ENCODE measurements at regions not wholly inside any gene's neighbourhood (a gene's known extent, or its start where the extent isn't known, plus 50 kb on each side); places are given as distances from the start of the nearest gene placed in this dataset.

DNA sequence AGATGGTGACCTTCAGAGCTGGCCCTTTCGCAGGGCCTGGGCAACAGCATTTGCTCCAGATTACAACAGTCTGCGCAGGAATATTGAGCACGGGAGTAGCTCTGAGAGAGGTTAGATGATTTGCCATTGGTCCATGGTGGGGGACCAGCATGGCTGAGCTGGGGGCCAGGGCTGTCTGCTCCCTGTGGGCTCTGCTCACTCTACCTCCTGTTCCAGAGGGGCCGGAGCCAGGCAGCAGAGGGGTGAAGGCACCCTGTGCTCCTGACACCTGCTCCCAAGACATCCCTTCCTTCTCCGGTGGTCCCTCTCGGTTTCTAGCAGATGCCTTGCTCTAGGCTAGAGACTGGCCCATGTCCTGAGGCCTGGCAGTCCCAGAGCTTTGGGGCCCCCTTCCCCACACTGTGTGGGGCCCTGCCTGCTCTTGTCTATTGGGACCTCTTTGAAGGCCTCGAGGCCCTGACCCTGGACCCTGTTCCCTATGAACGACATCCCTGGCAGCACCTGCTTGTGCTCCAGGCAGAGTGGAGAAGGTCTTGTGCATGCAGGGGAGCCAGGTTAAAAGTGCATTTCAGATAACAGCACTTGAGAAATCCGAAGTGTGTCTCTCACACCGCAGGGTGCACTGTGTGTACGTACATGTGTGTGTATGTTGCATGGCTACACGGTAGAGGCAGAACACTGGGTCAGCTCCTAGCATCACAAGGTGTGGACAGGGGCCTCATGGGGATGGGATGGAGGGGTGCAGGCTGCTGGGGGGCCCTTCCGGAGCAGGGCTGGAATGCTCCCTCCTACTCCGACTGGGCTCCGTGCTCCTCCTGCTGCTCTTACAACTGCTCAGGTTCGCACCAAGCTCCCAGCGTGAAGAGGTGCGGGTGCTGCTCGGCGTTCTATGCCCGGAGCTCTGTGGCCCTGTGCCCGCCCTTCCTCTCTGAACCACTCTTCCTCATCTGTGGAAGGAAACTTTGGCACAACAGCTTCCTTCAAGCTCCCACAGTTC is 123.3 kb upstream of the B3GAT1 start:
- TF ChIP-seq, protein P1, sequence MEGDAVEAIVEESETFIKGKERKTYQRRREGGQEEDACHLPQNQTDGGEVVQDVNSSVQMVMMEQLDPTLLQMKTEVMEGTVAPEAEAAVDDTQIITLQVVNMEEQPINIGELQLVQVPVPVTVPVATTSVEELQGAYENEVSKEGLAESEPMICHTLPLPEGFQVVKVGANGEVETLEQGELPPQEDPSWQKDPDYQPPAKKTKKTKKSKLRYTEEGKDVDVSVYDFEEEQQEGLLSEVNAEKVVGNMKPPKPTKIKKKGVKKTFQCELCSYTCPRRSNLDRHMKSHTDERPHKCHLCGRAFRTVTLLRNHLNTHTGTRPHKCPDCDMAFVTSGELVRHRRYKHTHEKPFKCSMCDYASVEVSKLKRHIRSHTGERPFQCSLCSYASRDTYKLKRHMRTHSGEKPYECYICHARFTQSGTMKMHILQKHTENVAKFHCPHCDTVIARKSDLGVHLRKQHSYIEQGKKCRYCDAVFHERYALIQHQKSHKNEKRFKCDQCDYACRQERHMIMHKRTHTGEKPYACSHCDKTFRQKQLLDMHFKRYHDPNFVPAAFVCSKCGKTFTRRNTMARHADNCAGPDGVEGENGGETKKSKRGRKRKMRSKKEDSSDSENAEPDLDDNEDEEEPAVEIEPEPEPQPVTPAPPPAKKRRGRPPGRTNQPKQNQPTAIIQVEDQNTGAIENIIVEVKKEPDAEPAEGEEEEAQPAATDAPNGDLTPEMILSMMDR (IDR thresholded peaks at IDR 0.05; ENCODE audit: insufficient read depth, low read depth, low read length) = no peak
- no peak for TF ChIP-seq EZH2 (IDR thresholded peaks at IDR 0.05; ENCODE audit: insufficient read depth, low read length)

Measured in astrocyte (in vitro differentiated cells and primary cell).